Activated T-cell treated with anti-CD3 and anti-CD28 coated beads for 48 hours (primary cell): ENCODE measurements at regions not wholly inside any gene's neighbourhood (a gene's known extent, or its start where the extent isn't known, plus 50 kb on each side); places are given as distances from the start of the nearest gene placed in this dataset.

Source experiments
- DNase-seq: peaks from one replicate; pipeline ENCODE4 v3.0.0-alpha.2; 2020; ENCODE audit warnings: low read depth

GRCh38 chr9:105828171-105828570, 133.8 kb downstream of the TMEM38B start:
- no peak for DNase-seq

GRCh38 chr9:105828596-105829213, 134.4 kb downstream of the TMEM38B start:
- DNase-seq, result no peak

GRCh38 chr9:105830461-105830860, 136.1 kb downstream of the TMEM38B start:
- DNase-seq, result no peak

GRCh38 chr9:105832096-105832710, 137.9 kb downstream of the TMEM38B start:
- DNase-seq, result no peak

GRCh38 chr9:105833271-105833975, 139.1 kb downstream of the TMEM38B start:
- DNase-seq, result no peak

- DNase-seq, result no peak
Measured at GRCh38 chr9:105834404-105834803, 140.1 kb downstream of the TMEM38B start.

- DNase-seq, result no peak
Measured at GRCh38 chr9:105835721-105836120, 141.4 kb downstream of the TMEM38B start.

GRCh38 chr9:105836936-105837660, 142.8 kb downstream of the TMEM38B start:
- DNase-seq, result no peak

GRCh38 chr9:105841562-105841961, 147.2 kb downstream of the TMEM38B start:
- no peak for DNase-seq

- no peak for DNase-seq
Measured at GRCh38 chr9:105842023-105842644, 147.8 kb downstream of the TMEM38B start.

GRCh38 chr9:105846825-105847224, 152.5 kb downstream of the TMEM38B start:
- DNase-seq, result no peak

GRCh38 chr9:105850852-105851500, 156.6 kb downstream of the TMEM38B start:
- no peak for DNase-seq

GRCh38 chr9:105854026-105854782, 159.9 kb downstream of the TMEM38B start:
- DNase-seq, result no peak

GRCh38 chr9:105854783-105855724, 160.7 kb downstream of the TMEM38B start:
- no peak for DNase-seq

- no peak for DNase-seq
Measured at GRCh38 chr9:105855987-105856386, 161.6 kb downstream of the TMEM38B start.

GRCh38 chr9:105858006-105858690, 163.8 kb downstream of the TMEM38B start:
- no peak for DNase-seq

- DNase-seq, result no peak
Measured at GRCh38 chr9:105858877-105859276, 164.5 kb downstream of the TMEM38B start.

- DNase-seq, result no peak
Measured at GRCh38 chr9:105859428-105860091, 165.2 kb downstream of the TMEM38B start.

- no peak for DNase-seq
Measured at GRCh38 chr9:105860516-105860915, 166.2 kb downstream of the TMEM38B start.
